Progenitor cell of endocrine pancreas (in vitro differentiated cells): ENCODE measurements at regions not wholly inside any gene's neighbourhood (a gene's known extent, or its start where the extent isn't known, plus 50 kb on each side); places are given as distances from the start of the nearest gene placed in this dataset.

Experiments used
- DNase-seq: peaks from one replicate; pipeline ENCODE4 v3.0.0; 2021; ENCODE audit warnings: low spot score; ENCODE audit not compliant: unreplicated experiment
- H3K27ac Mint-ChIP-seq: 2 replicates; pipeline ENCODE4 v1.8.0; 2021; ENCODE audit warnings: mild to moderate bottlenecking, moderate library complexity, mixed read lengths
- H3K27me3 Mint-ChIP-seq: 2 replicates; pipeline ENCODE4 v1.8.0; 2021; ENCODE audit warnings: mixed read lengths
- H3K36me3 Mint-ChIP-seq: 2 replicates; pipeline ENCODE4 v1.8.0; 2022; ENCODE audit warnings: mixed read lengths; ENCODE audit not compliant: insufficient read depth
- H3K4me1 Mint-ChIP-seq: 2 replicates; pipeline ENCODE4 v1.8.0; 2021; ENCODE audit warnings: low read depth, mixed read lengths
- H3K4me3 Mint-ChIP-seq: 2 replicates; pipeline ENCODE4 v1.8.0; 2021; ENCODE audit warnings: low read depth, mild to moderate bottlenecking, moderate library complexity, mixed read lengths
- H3K9me3 Mint-ChIP-seq: 2 replicates; pipeline ENCODE4 v1.8.0; 2021; ENCODE audit warnings: low read depth, mixed read lengths
- TF ChIP-seq, protein P1 (sequence below): fragments of 200-600 bp; sonication (generic); IDR thresholded peaks from one replicate; pipeline ENCODE4 v1.5.0; 2021; ENCODE audit warnings: antibody characterized with exemption, mild to moderate bottlenecking; ENCODE audit not compliant: unreplicated experiment

DNA sequence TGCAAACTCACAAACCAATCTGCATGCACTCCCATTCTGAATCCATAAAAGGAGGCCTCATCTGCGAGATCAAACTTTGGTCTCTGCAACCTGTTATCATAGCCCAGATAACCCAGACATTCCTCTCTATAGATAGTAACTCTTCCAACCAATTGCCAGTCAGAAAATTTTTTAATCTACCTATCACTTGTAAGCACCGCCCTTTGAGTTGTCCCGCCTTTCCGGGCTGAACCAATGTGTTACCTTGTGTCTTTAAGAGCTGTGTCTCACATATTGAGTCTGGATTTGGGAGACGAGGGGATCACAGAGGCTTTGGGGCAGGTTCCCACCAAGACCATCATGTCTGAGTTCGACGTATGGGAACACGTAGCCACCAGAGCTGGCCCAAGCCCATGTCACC lies 91.1 kb upstream of the PPP1R26 start:
- Mint-ChIP-seq H3K9me3 (no peaks in the 10 kb centered on the region), H3K36me3 (no peaks in the 10 kb centered on the region), H3K27me3 (peaks cover 6% of the 10 kb centered on the region), H3K4me3 (no peak overlapping the region), H3K4me1 (peaks cover 4% of the 10 kb centered on the region), H3K27ac (no peak overlapping the region)
- TF ChIP-seq, protein P1, sequence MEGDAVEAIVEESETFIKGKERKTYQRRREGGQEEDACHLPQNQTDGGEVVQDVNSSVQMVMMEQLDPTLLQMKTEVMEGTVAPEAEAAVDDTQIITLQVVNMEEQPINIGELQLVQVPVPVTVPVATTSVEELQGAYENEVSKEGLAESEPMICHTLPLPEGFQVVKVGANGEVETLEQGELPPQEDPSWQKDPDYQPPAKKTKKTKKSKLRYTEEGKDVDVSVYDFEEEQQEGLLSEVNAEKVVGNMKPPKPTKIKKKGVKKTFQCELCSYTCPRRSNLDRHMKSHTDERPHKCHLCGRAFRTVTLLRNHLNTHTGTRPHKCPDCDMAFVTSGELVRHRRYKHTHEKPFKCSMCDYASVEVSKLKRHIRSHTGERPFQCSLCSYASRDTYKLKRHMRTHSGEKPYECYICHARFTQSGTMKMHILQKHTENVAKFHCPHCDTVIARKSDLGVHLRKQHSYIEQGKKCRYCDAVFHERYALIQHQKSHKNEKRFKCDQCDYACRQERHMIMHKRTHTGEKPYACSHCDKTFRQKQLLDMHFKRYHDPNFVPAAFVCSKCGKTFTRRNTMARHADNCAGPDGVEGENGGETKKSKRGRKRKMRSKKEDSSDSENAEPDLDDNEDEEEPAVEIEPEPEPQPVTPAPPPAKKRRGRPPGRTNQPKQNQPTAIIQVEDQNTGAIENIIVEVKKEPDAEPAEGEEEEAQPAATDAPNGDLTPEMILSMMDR, result no peak
- DNase-seq, result no peak

DNA sequence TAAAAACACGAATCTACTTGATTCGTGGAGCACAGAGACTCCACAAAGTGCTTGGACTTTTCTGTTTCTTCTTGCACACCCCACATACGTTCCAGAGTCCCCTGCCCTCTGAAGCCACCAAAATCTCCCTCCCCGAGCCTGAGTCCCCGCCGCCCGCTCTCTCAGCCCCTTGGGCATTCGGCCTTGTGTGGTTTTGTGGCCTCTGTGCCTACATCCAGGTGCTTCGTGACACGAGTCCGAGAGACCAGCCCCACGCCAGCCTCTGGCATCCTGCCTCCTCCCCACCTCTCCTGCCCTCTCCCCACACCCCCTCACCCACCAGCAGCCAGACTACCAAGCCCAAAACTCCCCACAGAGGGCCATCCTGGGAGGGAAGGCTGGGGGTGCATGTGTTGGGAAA lies 87.8 kb upstream of the PPP1R26 start:
- no peak for DNase-seq
- no peaks in the 10 kb centered on the region for H3K4me1 Mint-ChIP-seq
- H3K4me3 Mint-ChIP-seq, result no peak overlapping the region
- H3K9me3 Mint-ChIP-seq, result no peaks in the 10 kb centered on the region
- no peaks in the 10 kb centered on the region for H3K36me3 Mint-ChIP-seq
- no peaks in the 10 kb centered on the region for H3K27me3 Mint-ChIP-seq
- TF ChIP-seq, protein P1, result no peak
- no peak overlapping the region for H3K27ac Mint-ChIP-seq

- no peak overlapping the region for H3K4me3 Mint-ChIP-seq
Observed at GRCh38 chr9:135392511-135392910, 87.1 kb upstream of the PPP1R26 start.

GRCh38 chr9:135394131-135394530 lies 85.5 kb upstream of the PPP1R26 start:
- no peaks in the 10 kb centered on the region for H3K27me3 Mint-ChIP-seq
- no peaks in the 10 kb centered on the region for H3K9me3 Mint-ChIP-seq
- TF ChIP-seq, protein P1, result no peak
- H3K36me3 Mint-ChIP-seq, result no peaks in the 10 kb centered on the region
- DNase-seq, result no peak
- no peak overlapping the region for H3K27ac Mint-ChIP-seq
- H3K4me1 Mint-ChIP-seq, result no peaks in the 10 kb centered on the region
- no peak overlapping the region for H3K4me3 Mint-ChIP-seq

More at GRCh38 chr9:135392511-135392910, 87.1 kb upstream of the PPP1R26 start:
- Mint-ChIP-seq H3K27me3 (no peaks in the 10 kb centered on the region), H3K36me3 (no peaks in the 10 kb centered on the region), H3K9me3 (no peaks in the 10 kb centered on the region), H3K4me1 (no peaks in the 10 kb centered on the region), H3K27ac (no peak overlapping the region)
- no peak for DNase-seq
- TF ChIP-seq, protein P1, result no peak

- no peaks in the 10 kb centered on the region for H3K27me3 Mint-ChIP-seq
- H3K4me1 Mint-ChIP-seq, result no peaks in the 10 kb centered on the region
Observed at GRCh38 chr9:135394699-135395645, 84.6 kb upstream of the PPP1R26 start.

More at GRCh38 chr9:135394699-135395645, 84.6 kb upstream of the PPP1R26 start:
- Mint-ChIP-seq H3K9me3 (no peaks in the 10 kb centered on the region), H3K4me3 (no peak overlapping the region), H3K36me3 (no peaks in the 10 kb centered on the region), H3K27ac (peak overlapping the region; percentile 23)
- TF ChIP-seq, protein P1, result no peak
- no peak for DNase-seq
